KMS-11 (cell line): ENCODE measurements at regions not wholly inside any gene's neighbourhood (a gene's known extent, or its start where the extent isn't known, plus 50 kb on each side); places are given as distances from the start of the nearest gene placed in this dataset.
"Not testable (repeated sequence)": the region's sequence is repeated elsewhere in the genome, so short reads cannot be mapped to it uniquely, and the experiment has no call there.

ENCODE experiments used
- H2AFZ ChIP-seq: fragments of 200-600 bp; sonication (generic); 2 replicates; pipeline ENCODE4 v1.6.1; 2016; ENCODE audit warnings: antibody characterized with exemption, mixed run types, low read depth
- H3K27ac ChIP-seq: fragments of 200-600 bp; sonication (generic); 2 replicates; pipeline ENCODE4 v1.6.1; 2016; ENCODE audit warnings: mild to moderate bottlenecking, mixed run types
- H3K27me3 ChIP-seq: fragments of 200-600 bp; sonication (generic); 2 replicates; pipeline ENCODE4 v1.6.1; 2017; ENCODE audit warnings: mild to moderate bottlenecking, low read depth, mixed run types, moderate library complexity; ENCODE audit not compliant: insufficient read depth
- H3K36me3 ChIP-seq: fragments of 200-600 bp; sonication (generic); 2 replicates; pipeline ENCODE4 v1.6.1; 2017; ENCODE audit warnings: mild to moderate bottlenecking, mixed run types; ENCODE audit not compliant: insufficient read depth
- H3K4me1 ChIP-seq: fragments of 200-600 bp; sonication (generic); 2 replicates; pipeline ENCODE4 v1.6.1; 2016; ENCODE audit warnings: mild to moderate bottlenecking, low read depth, mixed run types; ENCODE audit not compliant: poor library complexity, severe bottlenecking
- H3K4me2 ChIP-seq: fragments of 200-600 bp; sonication (generic); 2 replicates; pipeline ENCODE4 v1.7.0; 2016; ENCODE audit warnings: mild to moderate bottlenecking, mixed run types
- H3K4me3 ChIP-seq: fragments of 200-600 bp; sonication (generic); IDR thresholded peaks from 2 replicates; pipeline ENCODE4 v1.6.1; 2017; ENCODE audit warnings: low read depth, low read length, mixed read lengths; ENCODE audit not compliant: insufficient read depth
- H3K79me2 ChIP-seq: fragments of 200-600 bp; sonication (generic); 2 replicates; pipeline ENCODE4 v1.6.1; 2016; ENCODE audit warnings: low read depth, mixed run types; ENCODE audit not compliant: insufficient read depth
- H3K9ac ChIP-seq: fragments of 200-600 bp; sonication (generic); 2 replicates; pipeline ENCODE4 v1.6.1; 2016; ENCODE audit warnings: mild to moderate bottlenecking, mixed run types
- H4K20me1 ChIP-seq: fragments of 200-600 bp; sonication (generic); 2 replicates; pipeline ENCODE4 v1.6.1; 2016; ENCODE audit warnings: mild to moderate bottlenecking, mixed run types; ENCODE audit not compliant: insufficient read depth
- TF ChIP-seq, protein P1 (sequence below): fragments of 200-600 bp; sonication (generic); conservative IDR thresholded peaks from 2 replicates; pipeline ENCODE4 v1.6.1; 2017; ENCODE audit warnings: low read depth, mild to moderate bottlenecking, antibody characterized with exemption, low read length, moderate library complexity, mixed read lengths

DNA sequence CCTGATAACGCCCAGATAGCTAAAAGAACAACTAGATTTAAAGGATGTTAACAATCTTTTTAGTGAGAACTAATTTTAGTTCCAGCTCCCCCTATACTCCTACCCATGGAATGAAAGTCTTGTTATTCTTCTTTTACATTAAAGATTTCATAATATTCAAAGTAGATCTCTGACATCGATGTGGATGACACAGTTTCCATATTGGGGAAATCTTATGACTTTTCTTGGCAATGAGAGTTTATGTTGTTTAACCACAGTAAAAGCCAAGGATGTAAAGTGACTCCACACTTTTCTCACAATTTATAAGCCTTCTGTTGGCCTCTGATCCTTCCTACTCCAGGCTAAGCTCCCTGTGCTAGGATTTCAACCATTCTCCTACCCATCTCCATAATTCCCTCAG, 332.6 kb upstream of the KCNMB2 start:
- Histone ChIP-seq H3K4me2 (no peak overlapping the region), H3K79me2 (no peaks in the 10 kb centered on the region), H3K4me3 (no peak overlapping the region), H3K9ac (no peak overlapping the region), H3K36me3 (no peaks in the 10 kb centered on the region), H3K27ac (no peak overlapping the region), H3K27me3 (no peaks in the 10 kb centered on the region), H4K20me1 (no peaks in the 10 kb centered on the region), H2AFZ (no peak overlapping the region), H3K4me1 (no peaks in the 10 kb centered on the region)
- TF ChIP-seq, protein P1, sequence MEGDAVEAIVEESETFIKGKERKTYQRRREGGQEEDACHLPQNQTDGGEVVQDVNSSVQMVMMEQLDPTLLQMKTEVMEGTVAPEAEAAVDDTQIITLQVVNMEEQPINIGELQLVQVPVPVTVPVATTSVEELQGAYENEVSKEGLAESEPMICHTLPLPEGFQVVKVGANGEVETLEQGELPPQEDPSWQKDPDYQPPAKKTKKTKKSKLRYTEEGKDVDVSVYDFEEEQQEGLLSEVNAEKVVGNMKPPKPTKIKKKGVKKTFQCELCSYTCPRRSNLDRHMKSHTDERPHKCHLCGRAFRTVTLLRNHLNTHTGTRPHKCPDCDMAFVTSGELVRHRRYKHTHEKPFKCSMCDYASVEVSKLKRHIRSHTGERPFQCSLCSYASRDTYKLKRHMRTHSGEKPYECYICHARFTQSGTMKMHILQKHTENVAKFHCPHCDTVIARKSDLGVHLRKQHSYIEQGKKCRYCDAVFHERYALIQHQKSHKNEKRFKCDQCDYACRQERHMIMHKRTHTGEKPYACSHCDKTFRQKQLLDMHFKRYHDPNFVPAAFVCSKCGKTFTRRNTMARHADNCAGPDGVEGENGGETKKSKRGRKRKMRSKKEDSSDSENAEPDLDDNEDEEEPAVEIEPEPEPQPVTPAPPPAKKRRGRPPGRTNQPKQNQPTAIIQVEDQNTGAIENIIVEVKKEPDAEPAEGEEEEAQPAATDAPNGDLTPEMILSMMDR, result no peak

DNA sequence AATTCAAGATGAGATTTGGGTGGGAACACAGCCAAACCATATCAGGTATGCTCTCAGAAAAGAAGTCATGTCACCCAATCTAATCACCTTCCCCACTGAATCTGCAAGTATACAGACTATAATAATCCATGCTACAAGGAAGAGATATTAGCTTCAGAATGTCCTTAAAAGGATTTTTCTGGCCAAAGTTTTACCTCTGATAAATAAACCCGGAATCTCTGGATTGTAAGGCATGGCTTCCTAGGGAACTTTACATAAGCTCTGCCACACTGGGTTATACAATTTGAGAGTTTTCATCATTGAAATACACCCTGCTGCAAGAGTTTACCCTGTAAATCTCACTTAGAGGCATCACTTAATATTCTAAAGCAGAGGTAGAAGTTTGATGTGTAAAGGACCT, 330.5 kb upstream of the KCNMB2 start:
- H3K4me2 ChIP-seq, result no peak overlapping the region
- no peaks in the 10 kb centered on the region for H3K79me2 ChIP-seq
- no peak overlapping the region for H3K4me3 ChIP-seq
- H2AFZ ChIP-seq, result no peak overlapping the region
- no peaks in the 10 kb centered on the region for H3K4me1 ChIP-seq
- no peak overlapping the region for H3K27ac ChIP-seq
- no peaks in the 10 kb centered on the region for H3K36me3 ChIP-seq
- TF ChIP-seq, protein P1, result no peak
- no peaks in the 10 kb centered on the region for H3K27me3 ChIP-seq
- no peaks in the 10 kb centered on the region for H4K20me1 ChIP-seq
- H3K9ac ChIP-seq, result no peak overlapping the region

DNA sequence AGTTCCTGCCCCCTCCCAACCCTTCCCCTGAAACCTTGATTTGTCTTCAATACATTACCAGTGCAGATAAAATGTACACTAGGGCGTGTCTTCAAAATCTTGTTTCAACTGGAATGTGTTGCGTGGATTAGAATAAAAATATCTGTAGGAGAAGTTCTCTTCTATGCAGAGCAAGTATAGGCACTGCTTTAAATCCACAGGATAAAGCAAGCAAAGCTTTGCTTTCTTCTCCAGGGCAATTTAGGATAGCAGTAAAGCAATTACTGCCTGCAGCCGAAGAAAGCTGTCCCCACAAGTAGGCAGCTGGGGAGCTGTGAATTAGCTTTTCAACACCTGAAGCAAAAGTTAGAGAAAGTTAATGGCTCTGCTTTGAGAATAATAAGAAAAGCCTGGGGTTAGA, 329.7 kb upstream of the KCNMB2 start:
- Histone ChIP-seq H3K27ac (no peak overlapping the region), H3K79me2 (no peaks in the 10 kb centered on the region), H3K36me3 (no peaks in the 10 kb centered on the region), H3K4me1 (no peaks in the 10 kb centered on the region), H3K4me3 (no peak overlapping the region), H2AFZ (no peak overlapping the region), H3K4me2 (no peak overlapping the region), H3K9ac (no peak overlapping the region), H3K27me3 (no peaks in the 10 kb centered on the region), H4K20me1 (no peaks in the 10 kb centered on the region)
- TF ChIP-seq, protein P1, result no peak

DNA sequence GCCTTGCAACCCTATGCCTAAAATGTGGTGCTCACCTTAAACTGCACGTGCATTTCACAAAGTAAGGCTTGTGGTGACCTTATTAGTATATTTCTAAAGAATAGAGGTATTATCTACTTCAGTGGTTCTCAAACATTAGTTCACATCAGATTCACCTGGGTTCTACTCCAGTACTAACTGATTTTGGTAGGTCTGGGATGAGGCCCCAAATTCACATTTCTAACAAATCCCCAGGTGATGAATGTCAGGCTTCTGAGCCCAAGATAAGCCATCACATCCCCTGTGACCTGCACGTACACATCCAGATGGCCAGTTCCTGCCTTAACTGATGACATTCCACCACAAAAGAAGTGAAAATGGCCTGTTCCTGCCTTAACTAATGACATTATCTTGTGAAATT, 329.1 kb upstream of the KCNMB2 start:
- not testable (repeated sequence) for H2AFZ ChIP-seq, H4K20me1 ChIP-seq, H3K4me3 ChIP-seq, H3K9ac ChIP-seq, H3K36me3 ChIP-seq, H3K27me3 ChIP-seq, H3K4me1 ChIP-seq, H3K27ac ChIP-seq, H3K4me2 ChIP-seq, H3K79me2 ChIP-seq

DNA sequence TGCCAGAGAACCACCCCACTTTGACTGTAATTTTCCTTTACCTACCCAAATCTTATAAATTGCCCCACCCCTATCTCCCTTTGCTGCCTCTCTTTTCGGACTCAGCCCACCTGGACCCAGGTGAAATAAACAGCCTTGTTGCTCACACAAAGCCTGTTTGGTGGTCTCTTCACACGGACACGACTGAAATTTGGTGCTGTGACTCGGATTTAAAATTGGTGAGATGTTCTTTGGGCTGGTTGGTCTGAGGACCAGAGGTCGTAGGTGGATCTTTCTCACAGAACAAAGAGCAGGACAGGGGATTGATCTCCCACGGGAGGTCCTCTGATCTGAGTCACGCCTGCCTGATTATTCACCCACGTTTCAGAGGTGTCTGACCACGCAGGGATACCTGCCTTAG, 328.6 kb upstream of the KCNMB2 start:
- H3K27ac ChIP-seq, H3K4me3 ChIP-seq, H3K4me1 ChIP-seq: not testable (repeated sequence)

DNA sequence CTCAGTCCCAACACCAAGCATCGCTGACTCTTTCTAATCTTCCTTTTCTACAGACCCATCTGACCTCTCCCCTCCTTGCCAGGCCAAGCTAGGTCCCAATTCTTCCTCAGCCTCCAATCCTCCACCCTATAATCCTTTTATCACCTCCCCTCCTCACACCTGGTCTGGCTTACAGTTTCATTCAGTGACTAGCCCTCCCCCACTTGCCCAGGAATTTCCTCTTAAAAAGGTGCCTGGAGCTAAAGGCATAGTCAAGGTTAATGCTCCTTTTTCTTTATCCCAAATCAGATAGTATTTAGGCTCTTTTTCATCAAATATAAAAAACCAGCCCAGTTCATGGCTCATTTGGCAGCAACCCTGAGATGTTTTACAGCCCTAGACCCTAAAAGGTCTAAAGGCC, 327.1 kb upstream of the KCNMB2 start:
- H2AFZ ChIP-seq, H3K27me3 ChIP-seq, H3K79me2 ChIP-seq, H3K4me2 ChIP-seq, H3K4me3 ChIP-seq, H3K27ac ChIP-seq, H3K9ac ChIP-seq, H4K20me1 ChIP-seq, H3K4me1 ChIP-seq, H3K36me3 ChIP-seq: not testable (repeated sequence)

More for the DNA sequence above, 328.6 kb upstream of the KCNMB2 start:
- H3K79me2 ChIP-seq, H4K20me1 ChIP-seq, H3K36me3 ChIP-seq, H3K9ac ChIP-seq, H3K27me3 ChIP-seq, H2AFZ ChIP-seq, H3K4me2 ChIP-seq: not testable (repeated sequence)

DNA sequence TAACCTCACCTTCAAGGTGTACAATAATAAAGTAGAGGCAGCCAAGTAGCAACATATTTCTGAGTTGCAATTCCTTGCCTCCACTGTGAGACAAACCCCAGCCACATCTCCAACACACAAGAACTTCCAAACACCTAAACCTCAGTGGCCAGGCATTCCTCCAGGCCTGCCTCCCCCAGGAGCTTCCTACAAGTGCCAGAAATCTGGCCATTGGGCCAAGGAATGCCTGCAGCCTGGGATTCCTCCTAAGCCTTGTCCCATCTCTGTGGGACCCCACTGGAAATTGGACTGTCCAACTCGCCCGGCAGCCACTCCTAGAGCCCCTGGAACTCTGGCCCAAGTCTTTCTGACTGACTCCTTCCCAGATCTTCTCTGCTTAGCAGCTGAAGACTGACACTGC, 326.6 kb upstream of the KCNMB2 start:
- not testable (repeated sequence) for H3K79me2 ChIP-seq, H3K4me2 ChIP-seq, H2AFZ ChIP-seq, H3K4me1 ChIP-seq, H3K9ac ChIP-seq, H3K36me3 ChIP-seq, H4K20me1 ChIP-seq, H3K4me3 ChIP-seq, H3K27me3 ChIP-seq, H3K27ac ChIP-seq

DNA sequence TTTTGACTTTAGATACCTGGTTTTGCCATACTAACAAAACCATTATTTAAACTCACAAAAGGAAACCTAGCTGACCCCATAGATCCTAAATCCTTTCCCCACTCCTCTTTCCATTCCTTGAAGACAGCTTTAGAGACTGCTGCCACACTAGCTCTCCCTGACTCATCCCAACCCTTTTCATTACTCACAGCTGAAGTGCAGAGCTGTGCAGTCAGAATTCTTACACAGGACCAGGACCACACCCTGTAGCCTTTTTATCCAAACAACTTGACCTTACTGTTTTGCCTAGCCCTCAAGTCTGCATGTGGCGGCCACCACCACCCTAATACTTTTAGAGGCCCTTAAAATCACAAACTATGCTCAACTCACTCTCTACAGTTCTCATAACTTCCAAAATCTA, 325.1 kb upstream of the KCNMB2 start:
- H3K79me2 ChIP-seq, H2AFZ ChIP-seq, H3K9ac ChIP-seq, H3K4me1 ChIP-seq, H3K4me3 ChIP-seq, H3K4me2 ChIP-seq, H3K27ac ChIP-seq, H4K20me1 ChIP-seq, H3K27me3 ChIP-seq, H3K36me3 ChIP-seq: not testable (repeated sequence)
